Peyer's patch (tissue), 4 donors: ENCODE measurements at regions not wholly inside any gene's neighbourhood (a gene's known extent, or its start where the extent isn't known, plus 50 kb on each side); places are given as distances from the start of the nearest gene placed in this dataset.

Experiments
- DNase-seq, 3 donors: peaks; one replicate each; pipeline ENCODE4 v3.0.0-alpha.2; 2017 to 2019
- H3K27ac ChIP-seq, 4 donors: fragments of 200-600 bp; sonication (generic); one replicate each; pipeline ENCODE4 v1.5.1; 2016 to 2019
- H3K27me3 ChIP-seq, 2 donors: fragments of 200-600 bp; sonication (generic); one replicate each; pipeline ENCODE4 v1.5.1; 2019
- H3K36me3 ChIP-seq, 3 donors: fragments of 200-600 bp; sonication (generic); one replicate each; pipeline ENCODE4 v1.5.1; 2016 to 2019
- H3K4me1 ChIP-seq, 4 donors: fragments of 200-600 bp; sonication (generic); one replicate each; pipeline ENCODE4 v1.5.1; 2016 to 2019
- H3K4me3 ChIP-seq, 4 donors: fragments of 200-600 bp; sonication (generic); 1 replicate in 3 of 4; 2 replicates in 1 of 4; pipeline ENCODE4 v1.5.1; 2016 to 2019; ENCODE audit warnings: mild to moderate bottlenecking in 1 of 4
- H3K9me3 ChIP-seq, 4 donors: fragments of 200-600 bp; sonication (generic); one replicate each; pipeline ENCODE4 v1.5.1; 2016 to 2019; ENCODE audit warnings: mild to moderate bottlenecking in 1 of 4
- CTCF ChIP-seq, 6 experiments: fragments of 450-650 bp in 4 of 6; fragments of 200-600 bp in 2 of 6; sonication (generic) in 1 of 6; IDR thresholded peaks; one replicate each; pipeline ENCODE4 v1.5.1; 2017 to 2019; ENCODE audit warnings: antibody characterized with exemption in 6 of 6, mild to moderate bottlenecking in 3 of 6, moderate library complexity in 1 of 6
- POLR2A ChIP-seq, 2 donors: fragments of 450-650 bp; IDR thresholded peaks; one replicate each; pipeline ENCODE4 v1.5.1; 2017; ENCODE audit warnings: antibody characterized with exemption in 2 of 2, mild to moderate bottlenecking in 2 of 2, moderate library complexity in 2 of 2

GRCh38 chr15:87567406-87568030 lies 689.0 kb downstream of the NTRK3 start:
- Histone ChIP-seq H3K4me3 (no peak overlapping the region), H3K36me3 (no peaks in the 10 kb centered on the region), H3K4me1 (no peaks in the 10 kb centered on the region), H3K9me3 (no peaks in the 10 kb centered on the region), H3K27ac (no peak overlapping the region), H3K27me3 (no peaks in the 10 kb centered on the region)
- TF ChIP-seq CTCF (IDR thresholded peaks at IDR 0.05) (no peak), POLR2A (IDR thresholded peaks at IDR 0.05) (no peak)
- no peak for DNase-seq

GRCh38 chr15:87566236-87566635 lies 690.3 kb downstream of the NTRK3 start:
- Histone ChIP-seq H3K27me3 (no peaks in the 10 kb centered on the region), H3K4me1 (no peaks in the 10 kb centered on the region), H3K27ac (no peak overlapping the region), H3K4me3 (no peak overlapping the region), H3K9me3 (no peaks in the 10 kb centered on the region), H3K36me3 (no peaks in the 10 kb centered on the region)
- TF ChIP-seq CTCF (IDR thresholded peaks at IDR 0.05) = no peak
- no peak for TF ChIP-seq POLR2A (IDR thresholded peaks at IDR 0.05)
- DNase-seq = no peak

GRCh38 chr15:87564681-87565080 lies 691.9 kb downstream of the NTRK3 start:
- TF ChIP-seq POLR2A (IDR thresholded peaks at IDR 0.05) (no peak), CTCF (IDR thresholded peaks at IDR 0.05) (no peak)
- no peak for DNase-seq

GRCh38 chr15:87563869-87564268 lies 692.7 kb downstream of the NTRK3 start:
- Histone ChIP-seq H3K27me3 (no peaks in the 10 kb centered on the region), H3K4me3 (no peak overlapping the region), H3K27ac (no peak overlapping the region), H3K4me1 (no peaks in the 10 kb centered on the region), H3K9me3 (no peaks in the 10 kb centered on the region), H3K36me3 (no peaks in the 10 kb centered on the region)
- DNase-seq = no peak
- TF ChIP-seq POLR2A (IDR thresholded peaks at IDR 0.05) = no peak
- no peak for TF ChIP-seq CTCF (IDR thresholded peaks at IDR 0.05)

More at GRCh38 chr15:87564681-87565080, 691.9 kb downstream of the NTRK3 start:
- H3K4me1 ChIP-seq = no peaks in the 10 kb centered on the region
- no peak overlapping the region for H3K27ac ChIP-seq
- H3K4me3 ChIP-seq = no peak overlapping the region
- no peaks in the 10 kb centered on the region for H3K36me3 ChIP-seq
- H3K27me3 ChIP-seq = no peaks in the 10 kb centered on the region
- H3K9me3 ChIP-seq = no peaks in the 10 kb centered on the region

- Histone ChIP-seq H3K4me3 (no peak overlapping the region), H3K4me1 (no peaks in the 10 kb centered on the region)
Measured at GRCh38 chr15:87562203-87562602, 694.3 kb downstream of the NTRK3 start.

More at GRCh38 chr15:87562203-87562602, 694.3 kb downstream of the NTRK3 start:
- Histone ChIP-seq H3K27me3 (no peaks in the 10 kb centered on the region), H3K27ac (no peak overlapping the region), H3K9me3 (no peaks in the 10 kb centered on the region), H3K36me3 (no peaks in the 10 kb centered on the region)
- DNase-seq = no peak
- TF ChIP-seq POLR2A (IDR thresholded peaks at IDR 0.05) (no peak), CTCF (IDR thresholded peaks at IDR 0.05) (no peak)
